MCF 10A (cell line): ENCODE measurements at regions not wholly inside any gene's neighbourhood (a gene's known extent, or its start where the extent isn't known, plus 50 kb on each side); places are given as distances from the start of the nearest gene placed in this dataset.

Experiments
- BruUV-seq: library from RNA; stranded (reverse); fragments of 400-500 nt; replicated peaks from 2 replicates; lab custom pipeline; 2021; lab: Mats Ljungman, UMichigan
- CTCF ChIA-PET: fragments of 300-600 bp; sonication (Branson Sonifier 250); formaldehyde crosslinking; extraction: SDS; loops from one replicate; lab custom pipeline; 2021; ENCODE audit warnings: antibody characterized with exemption, inconsistent platforms; lab: Yijun Ruan, JAX
- POLR2A ChIA-PET: fragments of 300-600, 350-650 bp; sonication (Branson Sonifier 250); formaldehyde crosslinking; extraction: SDS; loops from one replicate; lab custom pipeline; 2020; ENCODE audit warnings: antibody characterized with exemption, inconsistent platforms; lab: Yijun Ruan, JAX
- DNase-seq: peaks from one replicate; pipeline ENCODE4 v3.0.0-alpha.2; 2018; ENCODE audit not compliant: unreplicated experiment
- H3K27ac Mint-ChIP-seq: one replicate; pipeline ENCODE4 v1.8.0; 2022; ENCODE audit warnings: mild to moderate bottlenecking, low read depth, mixed read lengths; ENCODE audit not compliant: unreplicated experiment
- H3K27me3 Mint-ChIP-seq: one replicate; pipeline ENCODE4 v1.8.0; 2022; ENCODE audit warnings: mixed read lengths; ENCODE audit not compliant: insufficient read depth, unreplicated experiment
- H3K36me3 Mint-ChIP-seq: one replicate; pipeline ENCODE4 v1.8.0; 2022; ENCODE audit warnings: mild to moderate bottlenecking, moderate library complexity, mixed read lengths; ENCODE audit not compliant: insufficient read depth, unreplicated experiment
- H3K4me1 Mint-ChIP-seq: one replicate; pipeline ENCODE4 v1.8.0; 2022; ENCODE audit warnings: mixed read lengths; ENCODE audit not compliant: insufficient read depth, unreplicated experiment
- H3K4me3 Mint-ChIP-seq: one replicate; pipeline ENCODE4 v1.8.0; 2022; ENCODE audit warnings: mild to moderate bottlenecking, moderate library complexity, mixed read lengths; ENCODE audit not compliant: unreplicated experiment
- H3K9me3 Mint-ChIP-seq: one replicate; pipeline ENCODE4 v1.8.0; 2022; ENCODE audit warnings: mixed read lengths; ENCODE audit not compliant: unreplicated experiment
- CTCF ChIP-seq: fragments of 200-600 bp; IDR thresholded peaks from one replicate; pipeline ENCODE4 v1.8.0; 2022; ENCODE audit warnings: antibody characterized with exemption, mild to moderate bottlenecking; ENCODE audit not compliant: unreplicated experiment
- intact Hi-C: fragments of 100-400 bp; cut with micrococcal nuclease; formaldehyde crosslinking; loops from 2 replicates; pipeline ENCODE4 v1.14.1; 2022

- Mint-ChIP-seq H3K4me1 (peaks cover 9% of the 10 kb centered on the region), H3K9me3 (no peaks in the 10 kb centered on the region), H3K4me3 (no peak overlapping the region), H3K27me3 (peaks cover 25% of the 10 kb centered on the region), H3K27ac (no peak overlapping the region), H3K36me3 (no peaks in the 10 kb centered on the region)
- DNase-seq, result no peak
- TF ChIP-seq CTCF, result no peak
- intact Hi-C loops, result loop anchor here (5.0 kb wide), 2 partner anchors 94 to 859 kb away; no protein-coding TSS in a partner anchor
- CTCF ChIA-PET, result interaction anchor here (1.4 to 6.8 kb wide), 4 partner anchors 94 to 945 kb away, joined by 5 to 124 read pairs (median 10); no protein-coding TSS in a partner anchor
- POLR2A ChIA-PET, result no interaction called here
- BruUV-seq, result no TSS peak
Observed at GRCh38 chr6:87926072-87926471, 121.6 kb upstream of the SPACA1 start.

- no peak for TF ChIP-seq CTCF
- Mint-ChIP-seq H3K9me3 (no peaks in the 10 kb centered on the region), H3K36me3 (no peaks in the 10 kb centered on the region), H3K4me1 (peaks cover 9% of the 10 kb centered on the region), H3K27me3 (peaks cover 31% of the 10 kb centered on the region), H3K4me3 (no peak overlapping the region), H3K27ac (no peak overlapping the region)
- no peak for DNase-seq
- intact Hi-C loops, result loop anchor here (5.0 kb wide), 2 partner anchors 93 to 858 kb away; no protein-coding TSS in a partner anchor
- ChIA-PET CTCF (interaction anchor here (1.4 to 6.8 kb wide), 3 partner anchors 94 to 945 kb away, joined by 5 to 124 read pairs (median 16); no protein-coding TSS in a partner anchor), POLR2A (no interaction called here)
- BruUV-seq, result no TSS peak
Observed at GRCh38 chr6:87925373-87926060, 122.1 kb upstream of the SPACA1 start.

DNA sequence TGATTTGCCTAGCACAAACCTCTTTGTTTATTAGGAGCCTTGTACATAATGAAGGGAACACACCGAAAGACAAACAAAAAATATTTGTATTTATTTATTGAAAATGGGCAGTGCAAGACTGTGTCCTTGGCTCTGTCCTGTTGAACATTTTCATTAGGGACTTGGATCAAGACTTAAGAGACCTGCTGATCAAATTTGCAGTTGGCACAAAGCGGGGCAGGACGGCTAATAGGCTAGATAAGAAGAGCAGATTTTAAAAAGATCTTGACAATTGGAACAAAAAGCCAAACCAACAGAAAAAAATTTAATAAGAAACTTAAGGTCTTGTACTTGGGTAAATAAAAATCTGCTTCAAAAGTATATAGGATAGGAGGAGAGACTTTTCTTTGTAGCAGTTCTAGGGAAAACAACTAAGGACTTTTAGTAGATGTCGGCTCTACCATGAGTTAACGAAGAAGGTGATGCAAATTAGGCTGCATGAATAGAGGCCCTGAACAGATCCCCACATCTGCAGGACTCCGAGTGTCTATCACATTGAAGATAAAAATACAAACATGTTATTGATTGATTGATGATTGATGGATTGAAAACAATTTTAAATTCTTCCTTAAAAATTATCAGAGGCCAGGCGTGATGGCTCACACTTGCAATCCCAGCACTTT is 124.1 kb upstream of the SPACA1 start:
- Mint-ChIP-seq H3K27me3 (peaks cover 51% of the 10 kb centered on the region), H3K9me3 (no peaks in the 10 kb centered on the region), H3K27ac (no peak overlapping the region), H3K4me1 (no peaks in the 10 kb centered on the region), H3K36me3 (no peaks in the 10 kb centered on the region), H3K4me3 (no peak overlapping the region)
- BruUV-seq, result no TSS peak
- no peak for DNase-seq
- ChIA-PET CTCF (no interaction called here), POLR2A (interaction anchor here (0.6 kb wide), 1 partner anchor 128 kb away, joined by 3 read pairs; no protein-coding TSS in a partner anchor)
- TF ChIP-seq CTCF, result no peak
- intact Hi-C loops, result no loop called here

DNA sequence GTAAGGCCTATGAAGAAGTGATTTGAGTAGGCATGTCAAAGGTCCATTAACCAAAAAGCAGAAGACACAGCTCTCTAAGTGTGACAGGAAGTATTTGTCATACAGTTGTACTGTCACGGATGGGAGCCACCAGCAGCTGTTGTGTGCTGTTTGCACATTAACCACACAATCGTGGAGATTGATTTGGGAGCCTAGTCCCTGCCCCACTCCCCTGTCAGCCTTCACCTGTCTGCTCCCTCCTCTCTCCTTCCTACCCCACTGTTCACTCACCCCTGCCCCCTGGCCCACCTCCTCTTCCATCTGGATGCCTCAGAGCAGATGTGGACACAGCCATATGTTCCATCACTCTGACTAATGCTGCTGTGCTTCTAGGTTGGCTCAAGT is 124.7 kb upstream of the SPACA1 start:
- DNase-seq, result no peak
- H3K9me3 Mint-ChIP-seq, result no peaks in the 10 kb centered on the region
- no peak for TF ChIP-seq CTCF
- H3K27me3 Mint-ChIP-seq, result peaks cover 51% of the 10 kb centered on the region
- intact Hi-C loops, result no loop called here
- ChIA-PET POLR2A (interaction anchor here (0.6 kb wide), 1 partner anchor 129 kb away, joined by 3 read pairs; no protein-coding TSS in a partner anchor), CTCF (interaction anchor here (0.7 kb wide), 2 partner anchors 42 to 950 kb away, joined by 3 read pairs; no protein-coding TSS in a partner anchor)
- no peak overlapping the region for H3K27ac Mint-ChIP-seq
- no peak overlapping the region for H3K4me3 Mint-ChIP-seq
- H3K36me3 Mint-ChIP-seq, result no peaks in the 10 kb centered on the region
- BruUV-seq, result no TSS peak
- no peaks in the 10 kb centered on the region for H3K4me1 Mint-ChIP-seq
